Anterior cingulate cortex (tissue), 58 donors: ENCODE measurements at regions not wholly inside any gene's neighbourhood (a gene's known extent, or its start where the extent isn't known, plus 50 kb on each side); places are given as distances from the start of the nearest gene placed in this dataset.

Experiments
- DNase-seq, 58 donors: peaks; one replicate each; lab custom pipeline; 2025; lab: John Stamatoyannopoulos, UW

- no peak for DNase-seq
These were observed 171.2 kb upstream of the PRPS1L1 start for GRCh38 chr7:18198868-18199267.

DNA sequence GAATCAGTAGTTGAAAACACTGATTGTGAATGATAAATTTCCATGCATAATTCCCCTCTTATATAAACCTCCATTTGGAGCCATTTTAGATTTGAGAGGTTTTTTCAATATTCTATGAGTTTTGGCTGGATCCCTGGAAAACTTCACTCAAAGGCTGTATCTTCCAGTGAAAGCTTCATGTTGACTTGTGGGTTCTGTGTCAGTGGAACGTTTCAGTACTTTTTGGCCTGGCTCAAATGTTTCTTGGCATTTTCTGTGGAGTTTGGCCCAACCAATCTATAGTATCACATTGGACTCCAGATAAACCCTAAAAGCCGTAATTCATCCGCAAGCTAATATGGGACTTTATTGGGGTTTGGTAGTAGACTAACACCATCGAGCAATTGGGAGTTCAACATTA, 172.6 kb upstream of the PRPS1L1 start:
- no peak for DNase-seq

DNA sequence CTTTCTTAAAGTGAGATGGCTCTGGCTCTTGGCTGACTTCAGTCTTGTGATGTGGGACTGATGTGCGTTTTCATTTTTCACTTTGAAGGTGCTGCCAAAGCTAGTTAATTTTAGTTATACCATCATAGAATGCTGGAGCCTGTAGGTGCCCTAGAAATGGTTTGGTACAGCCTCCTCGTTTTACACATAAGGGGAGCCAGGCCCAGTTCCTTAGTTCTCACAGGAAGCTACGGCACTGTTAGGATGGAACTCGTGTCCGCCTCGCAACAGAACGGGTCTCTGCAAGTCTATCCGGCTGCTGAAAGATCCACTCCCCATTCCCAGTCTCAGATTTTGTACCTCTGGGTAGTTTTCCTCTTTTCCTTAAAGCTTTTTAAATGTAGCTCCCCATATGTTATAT, 173.2 kb upstream of the PRPS1L1 start:
- DNase-seq = peak in 2 of 58 donors; percentile 2 to 29

DNA sequence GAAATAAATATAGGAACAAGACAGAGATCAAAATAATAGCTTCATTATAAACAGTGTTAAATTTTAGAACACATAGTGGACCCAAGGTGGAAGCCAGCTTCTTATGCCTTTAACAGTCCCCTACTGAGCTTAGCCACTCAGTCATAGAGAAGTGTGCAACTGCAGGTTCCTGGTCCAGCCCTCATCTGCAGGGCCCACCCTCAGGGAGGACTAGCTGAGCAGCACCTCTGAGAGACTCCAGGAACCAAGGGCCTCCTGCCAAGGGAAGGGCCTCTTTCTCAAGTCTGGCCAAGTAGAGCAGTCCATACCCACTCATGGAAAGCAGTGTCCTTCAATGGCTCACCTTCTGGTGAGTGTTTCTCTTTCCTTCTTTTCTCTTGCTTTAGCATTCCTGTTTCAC, 173.7 kb upstream of the PRPS1L1 start:
- no peak for DNase-seq

- no peak for DNase-seq
These were observed 174.8 kb upstream of the PRPS1L1 start for GRCh38 chr7:18202315-18203045.

DNA sequence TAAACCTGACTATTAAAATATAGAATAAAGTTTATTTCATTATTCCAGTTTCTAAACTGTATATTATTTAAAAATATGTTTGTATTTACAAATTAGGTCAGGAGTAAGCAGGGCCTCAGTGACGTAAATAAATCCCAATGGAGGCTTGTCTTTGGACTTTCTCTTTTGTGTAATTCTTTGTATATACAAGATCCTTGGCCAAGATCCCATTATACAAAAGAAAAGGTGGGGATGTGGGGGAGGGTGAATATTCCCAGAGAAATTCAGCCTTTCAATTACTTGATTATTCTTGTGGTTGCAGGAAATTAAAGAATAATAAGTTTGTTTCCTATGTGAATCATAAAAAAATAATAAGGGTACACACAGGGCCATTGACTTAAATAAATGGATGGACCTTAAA, 178.7 kb upstream of the PRPS1L1 start:
- DNase-seq = no peak

DNA sequence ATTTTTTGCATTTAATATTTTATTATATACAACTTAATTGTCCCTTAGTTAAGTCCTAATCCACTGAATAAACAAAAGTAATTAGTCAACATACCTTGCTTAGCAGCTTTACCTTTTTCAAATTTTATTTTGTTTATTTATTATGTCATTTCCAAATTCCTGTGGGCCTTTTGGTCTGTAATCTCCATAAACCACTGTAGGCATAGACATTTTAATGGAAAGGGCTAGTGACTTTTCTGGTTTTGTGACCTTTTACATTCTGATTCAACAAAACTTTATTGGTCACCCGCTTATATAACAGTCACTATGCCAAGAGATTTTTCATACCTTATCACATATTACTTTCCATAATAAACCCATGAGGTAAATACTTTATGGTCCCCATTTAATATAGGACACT, 181.3 kb upstream of the PRPS1L1 start:
- no peak for DNase-seq

- DNase-seq = no peak
These were observed 182.7 kb upstream of the PRPS1L1 start for GRCh38 chr7:18210377-18210776.

GRCh38 chr7:18210788-18211187, 183.1 kb upstream of the PRPS1L1 start:
- DNase-seq = no peak

DNA sequence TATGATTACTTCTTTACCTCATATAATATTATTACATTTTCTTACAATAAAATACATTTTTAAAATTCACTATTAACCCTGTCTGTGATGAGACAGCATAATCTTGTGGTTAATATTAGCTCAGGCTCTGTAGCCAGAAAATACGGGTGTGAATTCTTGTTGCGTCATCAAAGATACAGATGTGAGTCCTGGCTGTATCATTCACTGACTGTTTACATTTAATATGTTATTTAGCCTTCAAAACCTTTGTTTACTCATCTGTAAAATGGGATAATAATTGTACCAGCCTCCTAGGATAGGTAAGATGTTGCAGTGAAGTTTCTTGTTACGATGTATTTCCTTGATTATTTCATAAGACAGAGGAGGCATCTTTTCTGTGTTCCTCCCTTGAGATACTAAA, 184.7 kb upstream of the PRPS1L1 start:
- no peak for DNase-seq

DNA sequence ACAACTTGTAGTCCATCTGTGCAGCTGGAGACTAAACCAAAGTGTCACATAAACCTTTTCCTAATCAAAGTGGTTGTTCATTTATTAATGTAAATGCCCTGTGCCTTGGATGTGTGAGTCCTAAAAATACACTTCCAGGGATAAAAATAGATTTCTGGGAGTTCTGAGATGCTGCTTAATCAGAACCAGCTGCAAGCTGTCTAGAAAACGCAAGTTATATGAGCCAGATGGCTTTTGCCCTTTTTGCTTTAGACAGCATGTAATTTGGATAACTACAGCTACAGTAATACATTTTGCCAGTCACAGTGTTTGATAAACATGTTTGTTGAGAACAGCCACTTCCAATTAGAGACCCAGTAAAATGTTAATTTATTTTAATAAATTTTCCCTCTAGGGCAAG, 185.1 kb upstream of the PRPS1L1 start:
- no peak for DNase-seq

- no peak for DNase-seq
These were observed 186.0 kb upstream of the PRPS1L1 start for GRCh38 chr7:18213652-18214051.

GRCh38 chr7:18216270-18216669, 188.6 kb upstream of the PRPS1L1 start:
- no peak for DNase-seq

DNA sequence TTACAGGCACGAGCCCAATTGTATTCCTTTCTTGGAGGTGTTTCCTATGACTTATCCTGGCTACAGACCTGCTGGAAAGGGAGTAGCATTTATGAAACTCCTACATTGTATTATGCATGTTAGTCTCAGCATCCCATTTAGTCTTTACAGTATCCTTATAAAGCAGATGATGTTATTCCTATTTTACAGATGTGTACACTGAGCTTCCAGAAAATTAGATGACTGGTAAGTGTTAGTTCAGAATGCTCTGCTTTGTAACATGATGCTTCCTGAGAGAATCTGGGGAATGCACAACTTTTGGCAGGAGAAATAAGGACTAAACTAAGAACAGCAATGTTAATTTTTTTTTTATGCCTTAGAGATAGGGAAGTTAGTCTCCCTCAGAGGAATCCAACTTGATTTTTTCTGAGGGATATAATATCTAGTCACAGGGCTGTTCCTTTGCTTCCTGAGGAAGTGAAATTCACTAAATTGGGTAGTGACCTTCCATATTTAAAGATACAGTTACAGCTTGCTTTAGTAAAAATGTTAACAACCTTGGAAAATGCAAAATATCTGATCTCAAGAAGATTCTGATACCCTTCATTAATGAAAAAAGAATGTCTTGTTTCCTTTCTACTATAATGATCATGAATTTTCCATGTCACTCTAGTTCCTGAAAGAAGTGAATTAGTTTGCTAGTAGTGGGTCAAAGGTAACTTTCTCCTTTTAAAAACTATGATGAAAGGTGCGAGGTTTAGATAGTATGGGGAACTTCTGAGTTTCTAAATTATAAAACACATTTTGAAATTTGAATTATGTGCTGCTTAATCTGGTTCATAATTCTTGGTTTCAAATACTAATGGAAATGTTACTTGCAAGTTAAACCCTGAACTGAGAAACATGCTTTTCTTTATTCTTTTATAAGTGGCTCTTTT, 194.0 kb upstream of the PRPS1L1 start:
- DNase-seq = no peak

DNA sequence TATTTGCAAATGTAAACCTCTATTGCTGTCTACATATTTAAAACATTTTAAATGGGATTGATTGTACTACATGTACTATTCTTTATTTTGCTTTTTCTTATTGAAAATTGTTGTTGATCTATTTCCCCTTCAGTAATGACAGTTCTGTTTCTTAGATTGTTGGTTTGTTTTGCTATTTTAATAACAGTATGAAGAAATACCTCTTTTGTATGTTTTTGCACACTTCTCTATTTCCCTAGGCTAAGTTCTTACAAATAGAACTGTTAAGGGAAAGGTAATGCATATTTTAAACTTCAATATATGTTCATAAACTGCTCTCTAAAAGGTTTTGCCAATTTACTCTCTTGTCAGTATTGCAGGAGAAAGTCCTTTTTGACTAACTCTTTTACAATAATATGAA, 195.0 kb upstream of the PRPS1L1 start:
- DNase-seq = no peak

GRCh38 chr7:18224138-18224537, 196.5 kb upstream of the PRPS1L1 start:
- no peak for DNase-seq

- DNase-seq = peak in 1 of 58 donors; percentile 8
These were observed 197.4 kb upstream of the PRPS1L1 start for GRCh38 chr7:18225067-18225466.

GRCh38 chr7:18226598-18226997, 199.0 kb upstream of the PRPS1L1 start:
- no peak for DNase-seq

GRCh38 chr7:18228686-18229085, 201.0 kb upstream of the PRPS1L1 start:
- no peak for DNase-seq

DNA sequence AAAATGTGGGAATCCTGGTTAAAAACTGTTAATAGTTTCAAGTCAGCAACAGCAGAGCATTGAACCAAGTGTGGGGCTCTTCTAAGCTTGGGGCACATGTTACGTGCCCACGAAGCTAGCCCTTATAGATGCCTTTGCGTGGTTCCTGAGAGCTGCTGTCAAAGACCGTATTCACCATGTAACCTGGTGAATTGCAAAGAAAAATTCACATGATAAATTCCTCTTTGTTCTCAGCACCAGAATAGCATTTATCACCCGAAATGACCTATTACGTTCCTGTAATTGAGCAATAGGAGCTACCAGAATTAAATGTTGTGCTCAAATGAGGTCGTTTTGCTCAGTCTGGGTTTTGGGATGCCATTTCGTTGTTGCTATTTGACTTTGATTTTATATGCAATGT, 202.6 kb upstream of the PRPS1L1 start:
- no peak for DNase-seq

DNA sequence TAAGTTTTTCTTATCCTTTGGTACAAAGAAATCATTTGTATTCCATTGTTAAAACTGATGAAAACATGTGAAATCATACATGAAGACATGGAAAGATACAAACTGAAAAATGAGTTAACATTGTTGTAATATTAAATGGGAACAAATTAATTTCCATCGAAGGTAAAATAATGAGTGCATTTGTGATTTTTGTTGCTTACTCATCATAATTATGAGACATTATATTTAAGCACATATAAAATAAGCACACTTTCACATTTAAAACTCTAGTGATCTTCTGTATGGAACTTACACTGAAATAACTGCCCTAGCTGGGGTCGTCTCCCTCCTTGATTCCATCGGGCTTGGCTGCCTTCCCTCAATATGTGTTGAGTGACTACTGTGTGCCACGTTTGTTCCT, 204.2 kb upstream of the PRPS1L1 start:
- no peak for DNase-seq

- no peak for DNase-seq
These were observed 206.9 kb upstream of the PRPS1L1 start for GRCh38 chr7:18234519-18234918.
